OCI-LY7 (cell line): ENCODE measurements at regions not wholly inside any gene's neighbourhood (a gene's known extent, or its start where the extent isn't known, plus 50 kb on each side); places are given as distances from the start of the nearest gene placed in this dataset.

Experiments used
- CTCF ChIP-seq: fragments of 200-600 bp; sonication (generic); conservative IDR thresholded peaks from 2 replicates; pipeline ENCODE4 v1.5.1; 2014; ENCODE audit warnings: mild to moderate bottlenecking, antibody characterized with exemption, low read length, moderate library complexity, mixed read lengths
- EZH2phosphoT487 ChIP-seq: fragments of 200-600 bp; sonication (generic); IDR thresholded peaks from 2 replicates; pipeline ENCODE4 v1.6.1; 2018; ENCODE audit warnings: low read depth, borderline replicate concordance, mild to moderate bottlenecking, mixed run types, antibody characterized with exemption, low read length, moderate library complexity, mixed read lengths

DNA sequence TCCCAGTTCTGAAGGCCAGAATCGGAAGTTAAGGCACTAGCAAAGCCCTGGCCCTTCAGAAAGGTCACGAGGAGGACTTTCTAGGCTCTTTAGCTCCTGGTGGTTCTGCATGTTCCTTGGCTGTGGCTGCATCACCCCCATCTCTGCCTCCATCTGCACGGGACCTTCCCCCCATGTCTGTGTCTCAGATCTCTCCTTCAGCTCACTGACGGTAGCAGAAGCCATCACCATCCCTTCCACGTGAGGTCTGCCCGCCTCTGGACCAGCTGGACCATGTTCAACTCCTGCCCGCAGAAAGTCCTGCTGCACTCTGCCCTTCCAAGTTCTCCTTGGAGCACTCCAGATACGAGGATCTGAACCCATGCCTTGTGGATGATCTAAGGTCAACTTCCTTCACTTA lies 242.9 kb upstream of the IRX1 start:
- TF ChIP-seq CTCF (no peak), EZH2phosphoT487 (no peak)
